Activated CD4-positive, alpha-beta T cell treated with anti-CD3 and anti-CD28 coated beads, Interleukin-2, Interleukin-6, amounts not matched to agents 100 ng/mL and 50 ng/mL, durations not matched to agents 16 hours and 8 hours (primary cell): ENCODE measurements at regions not wholly inside any gene's neighbourhood (a gene's known extent, or its start where the extent isn't known, plus 50 kb on each side); places are given as distances from the start of the nearest gene placed in this dataset.

Experiments
- DNase-seq: peaks from one replicate; pipeline ENCODE4 v3.0.0-alpha.2; 2020

- DNase-seq = no peak
Observed at GRCh38 chr17:79340333-79341221, 266.0 kb downstream of the ENGASE start.

GRCh38 chr17:79339321-79339720 lies 264.7 kb downstream of the ENGASE start:
- no peak for DNase-seq

GRCh38 chr17:79338604-79339003 lies 264.0 kb downstream of the ENGASE start:
- no peak for DNase-seq

- DNase-seq = no peak
Observed at GRCh38 chr17:79338152-79338551, 263.5 kb downstream of the ENGASE start.

GRCh38 chr17:79337053-79337452 lies 262.4 kb downstream of the ENGASE start:
- no peak for DNase-seq

- DNase-seq = no peak
Observed at GRCh38 chr17:79335456-79335855, 260.8 kb downstream of the ENGASE start.

- DNase-seq = no peak
Observed at GRCh38 chr17:79332011-79332554, 257.5 kb downstream of the ENGASE start.

- no peak for DNase-seq
Observed at GRCh38 chr17:79331492-79331891, 256.9 kb downstream of the ENGASE start.

- DNase-seq = no peak
Observed at GRCh38 chr17:79330696-79331095, 256.1 kb downstream of the ENGASE start.

- DNase-seq = no peak
Observed at GRCh38 chr17:79330229-79330628, 255.6 kb downstream of the ENGASE start.

GRCh38 chr17:79326814-79327213 lies 252.2 kb downstream of the ENGASE start:
- DNase-seq = no peak

GRCh38 chr17:79325709-79326430 lies 251.2 kb downstream of the ENGASE start:
- DNase-seq = no peak

- DNase-seq = no peak
Observed at GRCh38 chr17:79324194-79324593, 249.6 kb downstream of the ENGASE start.

GRCh38 chr17:79323566-79323965 lies 248.9 kb downstream of the ENGASE start:
- no peak for DNase-seq

GRCh38 chr17:79322211-79323123 lies 247.8 kb downstream of the ENGASE start:
- DNase-seq = no peak

GRCh38 chr17:79320331-79320730 lies 245.7 kb downstream of the ENGASE start:
- no peak for DNase-seq

GRCh38 chr17:79317916-79318315 lies 243.3 kb downstream of the ENGASE start:
- DNase-seq = no peak

- DNase-seq = no peak
Observed at GRCh38 chr17:79316805-79317204, 242.2 kb downstream of the ENGASE start.

GRCh38 chr17:79315358-79316105 lies 240.9 kb downstream of the ENGASE start:
- DNase-seq = no peak

GRCh38 chr17:79314617-79315357 lies 240.2 kb downstream of the ENGASE start:
- DNase-seq = no peak

- no peak for DNase-seq
Observed at GRCh38 chr17:79311373-79311772, 236.7 kb downstream of the ENGASE start.
